Chondrocyte (in vitro differentiated cells): ENCODE measurements at regions not wholly inside any gene's neighbourhood (a gene's known extent, or its start where the extent isn't known, plus 50 kb on each side); places are given as distances from the start of the nearest gene placed in this dataset.

Experiments
- DNase-seq: peaks from one replicate; pipeline ENCODE4 v3.0.0; 2021; ENCODE audit warnings: mixed read lengths, low spot score
- H3K27ac Mint-ChIP-seq: one replicate; pipeline ENCODE4 v1.8.0; 2021; ENCODE audit warnings: mild to moderate bottlenecking, moderate library complexity, mixed read lengths; ENCODE audit not compliant: unreplicated experiment
- H3K27me3 Mint-ChIP-seq: 2 replicates; pipeline ENCODE4 v1.8.0; 2021; ENCODE audit warnings: low read depth, mixed read lengths
- H3K36me3 Mint-ChIP-seq: 2 replicates; pipeline ENCODE4 v1.8.0; 2021; ENCODE audit warnings: low read depth, mixed read lengths
- H3K4me1 Mint-ChIP-seq: 2 replicates; pipeline ENCODE4 v1.8.0; 2021; ENCODE audit warnings: low read depth, mild to moderate bottlenecking, mixed read lengths
- H3K4me3 Mint-ChIP-seq: one replicate; pipeline ENCODE4 v1.8.0; 2021; ENCODE audit warnings: mild to moderate bottlenecking, moderate library complexity, mixed read lengths; ENCODE audit not compliant: unreplicated experiment
- H3K9me3 Mint-ChIP-seq: 2 replicates; pipeline ENCODE4 v1.8.0; 2021; ENCODE audit warnings: low read depth, mixed read lengths
- CTCF ChIP-seq: fragments of 200-600 bp; sonication (generic); IDR thresholded peaks from 2 replicates; pipeline ENCODE4 v1.5.0; 2021; ENCODE audit warnings: antibody characterized with exemption, mild to moderate bottlenecking, moderate library complexity

GRCh38 chr5:174303437-174304045 is 258.0 kb downstream of the NSG2 start:
- Mint-ChIP-seq H3K4me3 (no peak overlapping the region), H3K9me3 (no peaks in the 10 kb centered on the region), H3K36me3 (peaks cover 2% of the 10 kb centered on the region), H3K4me1 (peaks cover 20% of the 10 kb centered on the region), H3K27me3 (peaks cover 39% of the 10 kb centered on the region), H3K27ac (no peak overlapping the region)
- DNase-seq, result no peak
- TF ChIP-seq CTCF, result no peak

- H3K36me3 Mint-ChIP-seq, result no peaks in the 10 kb centered on the region
- DNase-seq, result no peak
- TF ChIP-seq CTCF, result no peak
- H3K4me1 Mint-ChIP-seq, result peaks cover 20% of the 10 kb centered on the region
- no peak overlapping the region for H3K27ac Mint-ChIP-seq
- H3K4me3 Mint-ChIP-seq, result no peak overlapping the region
- H3K9me3 Mint-ChIP-seq, result no peaks in the 10 kb centered on the region
- H3K27me3 Mint-ChIP-seq, result peaks cover 31% of the 10 kb centered on the region
Observed at GRCh38 chr5:174305241-174305681, 259.8 kb downstream of the NSG2 start.

GRCh38 chr5:174306345-174307030 is 261.0 kb downstream of the NSG2 start:
- DNase-seq, result no peak
- Mint-ChIP-seq H3K27me3 (peaks cover 22% of the 10 kb centered on the region), H3K9me3 (no peaks in the 10 kb centered on the region), H3K4me3 (no peak overlapping the region), H3K4me1 (peaks cover 12% of the 10 kb centered on the region), H3K36me3 (no peaks in the 10 kb centered on the region), H3K27ac (no peak overlapping the region)
- TF ChIP-seq CTCF, result no peak

- Mint-ChIP-seq H3K4me3 (no peak overlapping the region), H3K27ac (no peak overlapping the region), H3K4me1 (peaks cover 12% of the 10 kb centered on the region), H3K27me3 (peaks cover 22% of the 10 kb centered on the region), H3K9me3 (no peaks in the 10 kb centered on the region), H3K36me3 (no peaks in the 10 kb centered on the region)
- no peak for TF ChIP-seq CTCF
- DNase-seq, result no peak
Observed at GRCh38 chr5:174307031-174307408, 261.5 kb downstream of the NSG2 start.

GRCh38 chr5:174307656-174308271 is 262.3 kb downstream of the NSG2 start:
- Mint-ChIP-seq H3K27me3 (peaks cover 18% of the 10 kb centered on the region), H3K36me3 (no peaks in the 10 kb centered on the region), H3K9me3 (no peaks in the 10 kb centered on the region), H3K4me1 (peaks cover 15% of the 10 kb centered on the region), H3K4me3 (no peak overlapping the region), H3K27ac (no peak overlapping the region)
- no peak for DNase-seq
- TF ChIP-seq CTCF, result no peak
